ENCODE measurements at regions not wholly inside any gene's neighbourhood (a gene's known extent, or its start where the extent isn't known, plus 50 kb on each side); places are given as distances from the start of the nearest gene placed in this dataset.
A peak's percentile ranks its signal among the peaks of the same experiment; 100 is the strongest.
"Not testable (repeated sequence)": the region's sequence is repeated elsewhere in the genome, so short reads cannot be mapped to it uniquely, and the experiment has no call there.

DNA sequence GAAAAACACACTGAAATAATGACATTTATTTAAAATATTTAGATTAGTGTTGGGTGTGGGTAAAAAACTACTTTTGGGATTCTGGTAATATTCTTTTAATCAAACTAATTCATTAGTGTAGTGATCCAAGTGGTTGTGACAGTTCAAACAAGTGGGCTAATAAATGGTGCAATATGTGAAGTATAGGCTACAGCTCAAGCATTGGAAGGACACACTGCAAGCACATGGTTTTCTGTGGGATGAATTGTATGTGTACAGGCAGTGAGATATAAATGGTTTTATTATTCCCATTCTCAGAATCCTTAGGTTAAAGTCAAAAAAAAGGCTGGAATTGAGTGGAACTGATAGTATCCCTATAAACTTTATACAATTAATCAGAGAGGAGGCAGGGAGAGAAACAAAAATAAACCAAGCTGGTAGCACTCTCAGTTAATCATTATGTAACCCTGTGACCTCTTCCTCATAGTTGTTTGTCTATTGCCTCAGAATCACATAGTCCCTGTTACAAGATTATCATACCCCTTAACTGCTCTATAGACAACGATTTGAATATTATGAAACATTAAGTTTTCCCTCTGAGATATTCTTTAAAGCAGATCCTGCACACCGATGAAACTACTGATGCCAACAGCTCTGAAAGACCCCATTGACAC, 1755.4 kb upstream of the ACO1 start:
- DNase-seq = no peak

DNA sequence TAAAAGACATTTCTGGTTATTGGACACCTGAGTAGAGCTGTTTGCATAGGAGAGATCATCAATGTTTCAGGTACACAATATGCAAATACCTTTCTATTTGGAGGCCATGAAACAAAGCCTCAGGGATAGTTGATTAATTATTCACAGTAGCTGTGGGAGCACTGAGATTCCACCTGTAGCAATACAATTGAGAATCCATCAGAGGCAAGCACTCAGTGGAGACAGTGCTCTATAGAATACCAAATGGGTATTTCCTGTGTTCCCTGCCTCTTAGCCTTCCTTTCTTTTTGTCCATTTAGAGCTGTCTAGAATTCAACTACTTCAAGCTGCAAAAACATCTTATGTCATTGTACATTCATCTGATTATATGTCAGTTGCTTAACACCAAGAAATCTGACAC, 1754.0 kb upstream of the ACO1 start:
- no peak for DNase-seq

DNA sequence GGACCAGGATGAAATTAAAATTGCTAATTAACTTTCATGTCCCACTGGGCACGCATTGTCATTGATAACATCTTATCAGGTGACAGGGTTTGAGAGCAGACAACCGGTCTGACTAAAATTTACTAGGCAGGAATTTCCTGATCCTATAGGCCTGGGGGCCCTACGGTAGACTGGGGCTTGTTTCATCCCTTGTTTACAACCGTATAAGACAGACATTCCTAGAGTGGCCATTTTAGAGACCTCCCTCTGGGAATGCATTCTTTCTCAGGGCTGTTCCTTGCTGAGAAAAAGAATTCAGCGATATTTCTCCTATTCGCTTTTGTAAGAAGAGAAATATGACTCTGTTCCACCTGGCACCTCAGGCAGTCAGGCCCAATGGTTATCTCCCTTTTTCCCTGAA, 1737.8 kb upstream of the ACO1 start:
- not testable (repeated sequence) for DNase-seq

GRCh38 chr9:30661925-30662324, 1722.5 kb upstream of the ACO1 start:
- DNase-seq = no peak

DNA sequence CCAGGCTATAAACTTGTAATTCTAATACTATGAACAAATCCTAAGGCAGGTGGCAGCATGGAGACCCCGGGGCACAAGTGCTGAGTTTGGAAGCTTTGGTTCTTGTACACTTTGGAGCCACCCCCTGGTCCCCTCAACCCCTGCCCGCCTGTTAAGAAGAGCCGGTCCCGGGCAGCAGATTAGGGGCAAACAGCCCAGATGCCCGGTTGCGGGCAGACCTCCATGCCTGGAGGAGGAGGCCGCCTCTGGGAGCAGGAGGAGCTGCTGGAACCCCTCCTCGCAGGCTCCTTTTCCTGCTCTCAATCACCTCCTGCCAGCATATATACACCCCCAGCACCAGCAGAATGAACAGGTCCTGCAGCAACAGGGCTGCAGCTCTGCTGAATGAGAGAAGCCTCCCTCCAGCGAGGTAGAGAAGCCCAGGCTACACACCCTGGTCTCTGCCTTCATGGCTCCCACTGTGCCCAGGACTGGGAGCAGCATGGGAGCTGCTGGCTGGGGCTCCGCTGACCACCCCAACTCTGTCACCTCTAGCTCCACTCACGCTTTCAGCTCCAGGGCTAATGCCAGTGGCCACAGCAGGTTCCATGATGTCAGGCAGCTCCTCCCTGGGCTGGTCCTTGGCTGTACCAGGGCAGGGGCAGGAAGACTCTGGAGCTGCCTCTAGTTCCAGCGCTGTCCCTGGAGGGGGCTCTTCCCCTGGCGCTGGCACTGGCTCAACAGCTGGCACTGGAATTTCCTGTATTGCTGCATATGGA, 1713.5 kb upstream of the ACO1 start:
- no peak for DNase-seq

DNA sequence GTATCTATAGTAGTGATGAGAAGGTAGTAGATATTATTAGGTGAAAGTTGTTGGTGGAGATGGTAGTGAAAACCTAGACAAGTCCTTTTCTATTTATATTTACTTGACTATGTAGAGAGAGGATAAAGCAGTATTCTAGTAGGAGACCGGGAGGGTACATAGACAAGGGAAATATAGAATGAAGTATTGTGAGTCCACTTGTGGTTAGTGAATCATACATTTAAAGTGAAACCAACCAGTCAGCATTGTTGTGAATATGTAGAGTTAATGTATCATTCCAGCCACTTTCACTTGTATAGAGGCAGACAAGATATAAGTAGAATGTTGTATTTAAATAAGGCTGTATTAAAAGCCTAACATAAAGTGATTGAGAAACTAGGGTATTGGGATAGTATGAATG, 1711.3 kb upstream of the ACO1 start:
- no peak for DNase-seq

DNA sequence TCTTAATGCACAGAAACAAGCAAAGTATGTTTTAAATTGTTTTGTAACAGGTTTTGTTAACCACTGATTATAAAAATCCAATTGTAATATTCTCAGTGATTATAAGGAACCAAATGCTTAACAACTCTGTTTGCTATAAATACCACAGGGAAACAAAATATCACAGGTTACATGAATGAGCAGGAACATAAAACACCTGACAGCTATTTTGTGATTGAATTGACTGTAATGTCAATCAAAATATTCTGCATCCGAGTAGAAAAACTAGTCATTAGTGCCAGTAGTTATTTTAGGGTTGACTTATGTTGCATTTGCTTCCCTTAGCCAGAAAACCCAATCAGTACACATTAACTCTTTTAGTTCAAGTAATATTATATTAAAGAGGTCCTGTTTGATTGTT, 1707.8 kb upstream of the ACO1 start:
- DNase-seq = no peak

- DNase-seq = no peak
These were observed 1707.2 kb upstream of the ACO1 start for GRCh38 chr9:30677221-30677620.

DNA sequence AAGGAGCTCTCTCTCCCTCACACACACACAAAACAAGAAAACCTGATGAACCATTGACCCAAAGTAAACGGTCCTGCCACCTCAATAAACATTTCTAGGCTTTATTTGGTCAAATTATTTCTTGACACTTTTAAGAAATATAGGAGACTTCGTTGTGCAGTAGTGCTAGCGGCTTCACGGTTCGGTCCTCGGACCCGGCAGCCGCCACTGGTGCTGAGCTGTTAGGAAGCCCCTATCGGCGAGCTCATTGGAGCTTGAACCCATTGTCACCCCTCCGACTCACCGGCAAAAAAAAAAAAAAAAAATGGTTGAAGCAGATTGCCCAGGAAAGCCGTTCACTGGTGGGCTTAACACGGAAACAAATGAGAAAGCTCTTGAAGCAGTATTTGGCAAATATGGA, 1695.6 kb upstream of the ACO1 start:
- no peak for DNase-seq

DNA sequence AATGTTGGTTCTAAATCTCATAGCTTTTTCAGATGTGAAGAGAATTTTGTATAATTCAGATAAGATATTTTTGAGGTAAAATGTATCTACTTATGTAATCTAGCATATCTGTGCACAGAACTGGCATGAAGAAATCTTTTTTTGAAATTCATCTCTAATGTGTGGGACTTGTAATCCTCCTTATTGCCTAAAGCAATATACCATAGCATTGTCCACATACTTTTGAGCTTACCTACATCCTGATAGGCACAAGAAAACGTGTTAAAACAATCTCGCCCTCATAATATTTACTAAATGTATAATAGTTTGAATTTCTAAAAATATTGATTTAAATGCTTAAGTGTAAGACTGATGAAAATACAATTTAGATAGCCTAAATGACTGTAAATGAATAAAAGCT, 1686.5 kb upstream of the ACO1 start:
- DNase-seq = no peak

DNA sequence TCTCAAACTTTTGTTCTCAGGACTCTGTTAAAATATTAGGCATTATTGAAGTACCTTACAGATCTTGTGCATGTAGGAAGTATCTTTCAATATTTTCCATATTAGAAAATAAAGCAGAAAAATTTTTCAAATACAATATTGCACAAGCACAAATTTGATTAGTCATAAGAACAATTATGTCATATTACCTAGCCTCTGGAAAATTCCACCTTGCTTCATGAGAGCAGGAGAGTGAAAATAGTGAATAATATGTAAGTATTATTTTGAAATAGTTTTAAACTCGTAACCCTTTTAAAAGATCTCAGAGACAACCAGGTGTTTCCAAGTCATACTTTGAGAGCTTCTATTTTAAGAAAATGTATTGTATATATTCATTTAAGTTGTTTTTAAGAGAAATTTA, 1672.9 kb upstream of the ACO1 start:
- no peak for DNase-seq

- no peak for DNase-seq
These were observed 1671.2 kb upstream of the ACO1 start for GRCh38 chr9:30713243-30713642.

GRCh38 chr9:30714389-30714788, 1670.1 kb upstream of the ACO1 start:
- no peak for DNase-seq

- no peak for DNase-seq
These were observed 1666.0 kb upstream of the ACO1 start for GRCh38 chr9:30718483-30718882.

DNA sequence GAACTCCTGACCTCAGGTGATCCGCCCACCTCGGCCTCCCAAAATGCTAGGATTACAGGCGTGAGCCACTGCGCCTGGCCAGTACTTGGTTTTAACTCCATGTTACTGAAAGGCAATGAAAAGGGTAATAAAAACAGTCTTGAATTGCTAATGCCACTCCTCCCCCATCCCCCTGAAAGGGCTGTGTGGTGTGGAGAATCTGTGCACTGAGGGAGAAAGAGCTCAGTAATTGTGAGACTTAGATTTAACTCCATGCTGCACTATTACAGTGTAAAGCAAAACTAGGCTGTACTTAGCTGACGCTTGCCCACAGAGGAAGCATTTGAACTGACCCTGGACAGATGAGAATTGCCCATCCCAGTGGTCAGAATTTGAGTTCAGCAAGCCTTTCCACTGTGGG, 1662.4 kb upstream of the ACO1 start:
- no peak for DNase-seq

- no peak for DNase-seq
These were observed 1660.8 kb upstream of the ACO1 start for GRCh38 chr9:30723656-30724055.

- peak; percentile 19 for DNase-seq
These were observed 1652.4 kb upstream of the ACO1 start for GRCh38 chr9:30732060-30732459.

DNA sequence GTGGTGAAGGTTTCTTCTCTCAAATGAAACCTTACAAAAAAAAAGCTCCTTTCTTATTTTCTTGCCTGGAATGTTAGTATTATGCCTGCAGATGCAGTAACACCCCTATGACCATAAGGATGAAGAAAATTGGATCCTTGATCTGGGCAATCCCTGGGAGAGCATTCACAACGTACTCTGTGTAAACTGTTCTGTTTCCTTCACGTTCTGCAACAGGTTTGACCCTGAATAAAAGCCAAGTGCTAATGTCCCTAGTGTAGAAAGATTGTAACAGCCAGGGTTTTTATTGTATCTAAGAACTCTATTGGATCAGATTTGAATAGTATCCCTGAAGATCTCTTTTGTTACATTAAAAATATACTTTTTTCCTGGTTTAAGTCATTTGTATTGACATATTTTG, 1639.6 kb upstream of the ACO1 start:
- no peak for DNase-seq

- DNase-seq = no peak
These were observed 1637.9 kb upstream of the ACO1 start for GRCh38 chr9:30746589-30746988.

DNA sequence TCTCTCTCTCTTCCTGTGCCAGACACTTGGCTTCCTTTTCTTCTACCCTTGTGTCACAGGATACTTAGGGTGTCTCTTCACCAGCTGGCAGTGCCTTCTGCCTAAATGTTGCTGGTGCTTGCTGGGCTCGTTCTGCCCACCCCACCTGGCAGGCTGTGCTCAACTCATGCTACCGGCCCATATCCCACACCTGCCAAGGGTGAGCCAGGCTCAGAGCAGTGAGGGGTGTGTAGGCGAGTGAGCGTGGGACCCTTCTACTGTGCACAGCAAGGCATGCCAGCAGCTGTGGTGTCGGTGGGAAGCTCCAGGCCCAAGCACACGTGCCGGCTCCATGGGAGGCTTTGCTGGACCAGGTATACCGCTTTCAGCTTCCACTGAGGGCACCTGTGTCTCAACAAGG, 1626.7 kb upstream of the ACO1 start:
- DNase-seq = no peak

DNA sequence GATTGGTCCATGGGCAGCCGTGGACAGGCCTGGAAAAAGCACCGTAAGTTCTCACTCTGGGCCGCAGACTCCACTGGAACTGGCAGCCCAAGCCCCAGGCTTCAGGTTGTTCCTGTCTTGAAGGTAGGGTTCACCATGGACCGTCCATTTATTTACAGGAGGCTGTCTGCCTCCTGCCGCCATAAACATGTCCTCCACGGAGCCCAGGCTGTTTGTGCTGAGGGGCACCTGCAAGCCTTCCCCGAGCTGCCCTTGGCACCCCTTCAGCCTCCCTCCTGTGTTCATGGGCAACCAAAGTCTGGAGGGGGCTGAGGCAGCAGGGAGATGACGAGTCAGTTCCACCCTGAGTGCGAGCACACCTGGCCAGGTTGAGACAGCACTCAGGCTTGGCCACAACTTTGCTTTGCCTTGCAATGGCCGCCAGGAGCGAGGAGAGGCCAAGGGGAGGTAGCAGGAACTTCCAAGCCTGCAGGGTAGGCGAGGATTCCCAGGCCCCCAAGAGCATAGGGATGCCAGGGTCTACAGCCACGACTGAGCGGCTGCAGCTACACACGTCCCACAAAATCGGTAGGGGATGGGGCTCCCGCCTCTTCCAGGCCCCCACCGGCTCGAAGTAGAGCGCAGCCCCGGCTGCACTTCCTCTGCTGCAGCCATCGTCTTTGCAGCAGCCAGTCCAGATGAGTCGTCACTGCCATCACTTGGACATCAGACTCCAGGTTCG, 1625.6 kb upstream of the ACO1 start:
- DNase-seq = no peak

DNA sequence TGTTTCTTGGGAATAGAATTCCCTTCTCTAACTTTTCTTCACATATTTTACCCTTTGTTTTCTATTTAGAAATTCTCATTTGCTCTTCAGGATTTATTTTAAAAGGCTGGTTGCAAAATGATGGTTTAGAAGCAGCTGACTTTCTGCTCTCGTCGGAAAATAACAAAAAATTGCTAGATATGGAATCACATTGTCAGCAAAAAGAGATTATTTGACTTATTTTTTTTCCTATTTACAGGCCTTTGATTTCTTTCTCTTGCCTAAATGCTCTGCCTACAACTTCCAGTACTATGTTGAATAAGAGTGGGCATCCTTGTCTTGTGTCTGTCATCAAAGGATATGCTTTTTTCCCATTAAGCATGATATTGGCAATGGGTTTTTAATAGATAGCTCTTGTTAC, 1619.1 kb upstream of the ACO1 start:
- no peak for DNase-seq

DNA sequence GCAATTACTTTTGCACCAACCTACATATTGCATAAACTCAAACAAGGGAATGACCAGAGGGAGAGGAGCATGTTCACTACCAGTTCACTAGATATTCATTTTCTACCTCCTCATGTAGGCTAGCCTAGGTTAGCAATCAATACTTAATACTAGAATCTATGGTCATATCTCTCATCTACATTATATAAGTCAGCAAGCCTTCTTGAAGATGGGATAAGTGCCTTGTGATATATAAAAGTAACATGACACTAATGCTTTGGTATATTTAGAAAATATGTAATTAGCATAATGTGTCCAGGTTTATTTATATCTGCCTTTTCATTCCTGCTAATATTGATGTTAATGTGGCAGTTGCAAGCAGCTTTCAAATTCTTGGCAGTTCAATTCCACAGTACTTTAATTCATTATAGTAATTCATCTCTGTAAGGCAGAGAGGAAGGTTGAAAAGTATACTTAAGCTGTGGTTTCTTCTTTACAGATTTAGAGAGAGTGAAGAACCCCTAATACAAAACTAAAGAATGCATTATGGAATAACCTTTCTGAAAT, 1613.2 kb upstream of the ACO1 start:
- DNase-seq = no peak

DNA sequence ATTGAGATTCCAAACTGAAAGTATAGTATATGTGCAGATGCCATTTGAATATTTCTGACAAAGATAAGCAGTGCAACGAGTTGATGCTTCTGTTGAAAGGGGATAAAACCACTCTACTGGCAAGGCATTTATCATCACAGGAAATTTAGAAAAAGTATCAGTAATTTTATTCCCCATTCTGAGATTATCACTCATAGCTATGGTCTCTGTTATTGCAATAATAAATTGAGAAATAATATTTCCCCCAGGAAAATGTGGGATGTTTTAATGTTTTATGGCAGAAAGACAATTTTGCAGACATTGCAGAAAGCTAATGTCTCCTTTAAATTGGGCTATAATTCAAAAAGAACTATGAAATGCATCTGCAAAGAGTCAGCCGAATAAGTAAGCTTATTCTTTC, 1612.7 kb upstream of the ACO1 start:
- DNase-seq = no peak

Measured in NCI-H82 (cell line).